ENCODE measurements at regions not wholly inside any gene's neighbourhood (a gene's known extent, or its start where the extent isn't known, plus 50 kb on each side); places are given as distances from the start of the nearest gene placed in this dataset.

- TF ChIP-seq SKIL (IDR thresholded peaks at IDR 0.05; ENCODE audit: low read depth, poor library complexity, severe bottlenecking) (no peak), PBX3 (IDR thresholded peaks at IDR 0.05; ENCODE audit: insufficient replicate concordance, low read depth, low read length) (no peak), NKRF (conservative IDR thresholded peaks at IDR 0.05) (no peak), TCF3 (IDR thresholded peaks at IDR 0.05; ENCODE audit: borderline replicate concordance, insufficient read depth, low read depth, low read length) (no peak), ZBTB40 (IDR thresholded peaks at IDR 0.05; ENCODE audit: borderline replicate concordance) (no peak), EGR1 (IDR thresholded peaks at IDR 0.05; ENCODE audit: borderline replicate concordance in 1 of 2, low read depth in 2 of 2, low read length in 2 of 2) (no peak)
Observed at GRCh38 chr5:152305525-152305924, 99.6 kb downstream of the NMUR2 start (continued).
